Esophagus squamous epithelium (tissue), 5 donors: ENCODE measurements at regions not wholly inside any gene's neighbourhood (a gene's known extent, or its start where the extent isn't known, plus 50 kb on each side); places are given as distances from the start of the nearest gene placed in this dataset.

Source experiments
- DNase-seq: peaks from one replicate; lab custom pipeline; 2025; lab: John Stamatoyannopoulos, UW
- H3K27ac ChIP-seq, 4 donors: fragments of 200-600 bp; sonication (generic); one replicate each; pipeline ENCODE4 v1.5.1; 2016 to 2019; ENCODE audit warnings: mild to moderate bottlenecking in 1 of 4
- H3K27me3 ChIP-seq, 4 donors: fragments of 200-600 bp; sonication (generic); 1 replicate in 3 of 4; 2 replicates in 1 of 4; pipeline versions ENCODE4 v1.5.1 to v1.6.0; 2017 to 2021; ENCODE audit warnings: antibody characterized with exemption in 1 of 4
- H3K36me3 ChIP-seq, 3 donors: fragments of 200-600 bp; sonication (generic); one replicate each; pipeline ENCODE4 v1.5.1; 2016 to 2019
- H3K4me1 ChIP-seq, 3 donors: fragments of 200-600 bp; sonication (generic); one replicate each; pipeline ENCODE4 v1.5.1; 2017 to 2019
- H3K4me3 ChIP-seq, 4 donors: fragments of 200-600 bp; sonication (generic); 1 replicate in 3 of 4; 2 replicates in 1 of 4; pipeline ENCODE4 v1.5.1; 2016 to 2019; ENCODE audit warnings: mild to moderate bottlenecking in 2 of 4, moderate library complexity in 1 of 4
- H3K9me3 ChIP-seq, 3 donors: fragments of 200-600 bp; sonication (generic); one replicate each; pipeline ENCODE4 v1.5.1; 2016 to 2019
- CTCF ChIP-seq, 6 experiments: fragments of 450-650 bp in 4 of 6; fragments of 200-600 bp in 2 of 6; sonication (generic) in 2 of 6; IDR thresholded peaks; one replicate each; pipeline ENCODE4 v1.5.1; 2016 to 2019; ENCODE audit warnings: antibody characterized with exemption in 6 of 6, mild to moderate bottlenecking in 4 of 6, moderate library complexity in 4 of 6
- POLR2A ChIP-seq, 4 donors: fragments of 450-650 bp; IDR thresholded peaks; one replicate each; pipeline ENCODE4 v1.6.1; 2017; ENCODE audit warnings: antibody characterized with exemption in 4 of 4, mild to moderate bottlenecking in 4 of 4, moderate library complexity in 3 of 4
- WGBS, 2 donors: methylation state at CpG; one replicate each; pipeline ENCODE4 v1.1.5; 2018; 5-methylcytosine and 5-hydroxymethylcytosine counted together
- intact Hi-C: fragments of 100-400 bp; cut with DNase I; formaldehyde crosslinking; loops from one replicate; pipeline ENCODE4 v1.15.0; 2022
- donor health status: DM: yes; HTN: yes; CAD: no.

GRCh38 chr4:181757910-181758660, 485.1 kb upstream of the TENM3 start:
- H3K36me3 ChIP-seq = no peaks in the 10 kb centered on the region
- TF ChIP-seq POLR2A (IDR thresholded peaks at IDR 0.05) = no peak
- TF ChIP-seq CTCF (IDR thresholded peaks at IDR 0.05) = no peak
- intact Hi-C loops = no loop called here
- H3K9me3 ChIP-seq = no peaks in the 10 kb centered on the region
- WGBS, 2 donors = 69 to 74% methylated on average over 8 of the region's 8 CpGs
- H3K27ac ChIP-seq = no peak overlapping the region
- DNase-seq = no peak
- no peaks in the 10 kb centered on the region for H3K27me3 ChIP-seq
- H3K4me3 ChIP-seq = no peak overlapping the region
- peaks cover 0 to 5% (median 0%) of the 10 kb centered on the region in 3 donors for H3K4me1 ChIP-seq

GRCh38 chr4:181760560-181760959, 482.6 kb upstream of the TENM3 start:
- Histone ChIP-seq H3K36me3 (no peaks in the 10 kb centered on the region), H3K4me1 (peaks cover 0 to 5% (median 0%) of the 10 kb centered on the region in 3 donors), H3K27ac (no peak overlapping the region), H3K27me3 (no peaks in the 10 kb centered on the region), H3K4me3 (no peak overlapping the region), H3K9me3 (no peaks in the 10 kb centered on the region)
- TF ChIP-seq CTCF (IDR thresholded peaks at IDR 0.05) (no peak), POLR2A (IDR thresholded peaks at IDR 0.05) (no peak)
- intact Hi-C loops = no loop called here
- no peak for DNase-seq

- TF ChIP-seq CTCF (IDR thresholded peaks at IDR 0.05) (no peak), POLR2A (IDR thresholded peaks at IDR 0.05) (no peak)
- Histone ChIP-seq H3K27me3 (no peaks in the 10 kb centered on the region), H3K27ac (no peak overlapping the region), H3K36me3 (no peaks in the 10 kb centered on the region), H3K4me1 (peaks cover 0 to 5% (median 0%) of the 10 kb centered on the region in 3 donors), H3K9me3 (no peaks in the 10 kb centered on the region), H3K4me3 (no peak overlapping the region)
- intact Hi-C loops = no loop called here
- DNase-seq = no peak
- 28 to 40% methylated on average over 7 of the region's 7 CpGs for WGBS, 2 donors
Measured at GRCh38 chr4:181761156-181761555, 482.0 kb upstream of the TENM3 start.

GRCh38 chr4:181766061-181766548, 477.1 kb upstream of the TENM3 start:
- no peak overlapping the region for H3K4me3 ChIP-seq
- H3K36me3 ChIP-seq = no peaks in the 10 kb centered on the region
- H3K27me3 ChIP-seq = no peaks in the 10 kb centered on the region
- no peaks in the 10 kb centered on the region for H3K4me1 ChIP-seq
- WGBS, 2 donors = 70 to 81% methylated on average over 8 to 9 of the region's 9 CpGs
- DNase-seq = no peak
- no peaks in the 10 kb centered on the region for H3K9me3 ChIP-seq
- no peak for TF ChIP-seq CTCF (IDR thresholded peaks at IDR 0.05)
- TF ChIP-seq POLR2A (IDR thresholded peaks at IDR 0.05) = no peak
- no peak overlapping the region for H3K27ac ChIP-seq
- intact Hi-C loops = no loop called here

GRCh38 chr4:181770971-181771370, 472.2 kb upstream of the TENM3 start:
- 64 to 93% methylated on average over 1 of the region's 1 CpG for WGBS, 2 donors
- intact Hi-C loops = no loop called here

More at GRCh38 chr4:181770971-181771370, 472.2 kb upstream of the TENM3 start:
- Histone ChIP-seq H3K4me1 (no peaks in the 10 kb centered on the region), H3K27ac (no peak overlapping the region), H3K36me3 (no peaks in the 10 kb centered on the region), H3K9me3 (no peaks in the 10 kb centered on the region), H3K27me3 (no peaks in the 10 kb centered on the region), H3K4me3 (no peak overlapping the region)
- TF ChIP-seq CTCF (IDR thresholded peaks at IDR 0.05) (no peak), POLR2A (IDR thresholded peaks at IDR 0.05) (no peak)
- no peak for DNase-seq
